GM04503 (cell line): ENCODE measurements at regions not wholly inside any gene's neighbourhood (a gene's known extent, or its start where the extent isn't known, plus 50 kb on each side); places are given as distances from the start of the nearest gene placed in this dataset.
"Not testable (repeated sequence)": the region's sequence is repeated elsewhere in the genome, so short reads cannot be mapped to it uniquely, and the experiment has no call there.

Source experiments
- DNase-seq: peaks from one replicate; pipeline ENCODE4 v3.0.0-alpha.2; 2012; ENCODE audit warnings: low read depth

- DNase-seq: not testable (repeated sequence)
Measured at GRCh38 chr1:220475608-220476007, 52.3 kb upstream of the MARK1 start.

- not testable (repeated sequence) for DNase-seq
Measured at GRCh38 chr1:220475141-220475540, 52.8 kb upstream of the MARK1 start.

- no peak for DNase-seq
Measured at GRCh38 chr1:220473440-220473839, 54.5 kb upstream of the MARK1 start.

GRCh38 chr1:220462752-220463151 is 65.2 kb upstream of the MARK1 start:
- no peak for DNase-seq

GRCh38 chr1:220458936-220459335 is 69.0 kb upstream of the MARK1 start:
- DNase-seq: no peak

- DNase-seq: no peak
Measured at GRCh38 chr1:220457957-220458609, 69.9 kb upstream of the MARK1 start.

- no peak for DNase-seq
Measured at GRCh38 chr1:220455559-220455958, 72.4 kb upstream of the MARK1 start.

- no peak for DNase-seq
Measured at GRCh38 chr1:220454155-220454777, 73.7 kb upstream of the MARK1 start.

- DNase-seq: no peak
Measured at GRCh38 chr1:220453371-220453770, 74.6 kb upstream of the MARK1 start.

- no peak for DNase-seq
Measured at GRCh38 chr1:220451532-220451931, 76.4 kb upstream of the MARK1 start.

- DNase-seq: no peak
Measured at GRCh38 chr1:220450927-220451326, 77.0 kb upstream of the MARK1 start.

- DNase-seq: no peak
Measured at GRCh38 chr1:220448217-220448616, 79.7 kb upstream of the MARK1 start.

- DNase-seq: not testable (repeated sequence)
Measured at GRCh38 chr1:220444586-220444985, 83.3 kb upstream of the MARK1 start.

- no peak for DNase-seq
Measured at GRCh38 chr1:220441211-220441610, 86.7 kb upstream of the MARK1 start.

- no peak for DNase-seq
Measured at GRCh38 chr1:220438741-220439140, 89.2 kb upstream of the MARK1 start.

- DNase-seq: no peak
Measured at GRCh38 chr1:220432408-220432807, 95.5 kb upstream of the MARK1 start.

GRCh38 chr1:220431554-220432239 is 96.2 kb upstream of the MARK1 start:
- no peak for DNase-seq

GRCh38 chr1:220430586-220430985 is 97.3 kb upstream of the MARK1 start:
- no peak for DNase-seq

GRCh38 chr1:220430059-220430458 is 97.9 kb upstream of the MARK1 start:
- no peak for DNase-seq

- no peak for DNase-seq
Measured at GRCh38 chr1:220426989-220427388, 100.9 kb upstream of the MARK1 start.

- no peak for DNase-seq
Measured at GRCh38 chr1:220425852-220426251, 102.1 kb upstream of the MARK1 start.

- no peak for DNase-seq
Measured at GRCh38 chr1:220421508-220421907, 106.4 kb upstream of the MARK1 start.

- DNase-seq: no peak
Measured at GRCh38 chr1:220420726-220421125, 107.2 kb upstream of the MARK1 start.
